BJ (cell line): ENCODE measurements at regions not wholly inside any gene's neighbourhood (a gene's known extent, or its start where the extent isn't known, plus 50 kb on each side); places are given as distances from the start of the nearest gene placed in this dataset.

Experiments
- CTCF ChIA-PET: fragments of 350-600 bp; formaldehyde crosslinking; extraction: SDS; loops from one replicate; lab custom pipeline; 2021; ENCODE audit warnings: antibody characterized with exemption, inconsistent platforms; lab: Yijun Ruan, JAX
- POLR2A ChIA-PET: fragments of 300-600 bp; sonication (Branson Sonifier 250); formaldehyde crosslinking; extraction: SDS; loops from one replicate; lab custom pipeline; 2021; ENCODE audit warnings: antibody characterized with exemption; lab: Charles Lee
- DNase-seq: peaks from one replicate; pipeline ENCODE4 v3.0.0-alpha.2; 2011; ENCODE audit warnings: low read depth
- H3K27me3 ChIP-seq: 2 replicates; pipeline ENCODE4 v1.6.0; 2011; ENCODE audit warnings: low read length; ENCODE audit not compliant: control insufficient read depth, insufficient read depth
- H3K36me3 ChIP-seq: 2 replicates; pipeline ENCODE4 v1.5.1; 2011; ENCODE audit warnings: low read length; ENCODE audit not compliant: control insufficient read depth, insufficient read depth
- H3K4me3 ChIP-seq: 2 replicates; pipeline ENCODE4 v1.5.1; 2011; ENCODE audit warnings: low read depth, mild to moderate bottlenecking, control low read depth, low read length
- TF ChIP-seq, protein P1 (sequence below): IDR thresholded peaks from 2 replicates; pipeline ENCODE4 v1.5.1; 2011; ENCODE audit warnings: low read depth, mild to moderate bottlenecking, control low read depth, inconsistent platforms, low read length, moderate library complexity; ENCODE audit not compliant: insufficient read depth

DNA sequence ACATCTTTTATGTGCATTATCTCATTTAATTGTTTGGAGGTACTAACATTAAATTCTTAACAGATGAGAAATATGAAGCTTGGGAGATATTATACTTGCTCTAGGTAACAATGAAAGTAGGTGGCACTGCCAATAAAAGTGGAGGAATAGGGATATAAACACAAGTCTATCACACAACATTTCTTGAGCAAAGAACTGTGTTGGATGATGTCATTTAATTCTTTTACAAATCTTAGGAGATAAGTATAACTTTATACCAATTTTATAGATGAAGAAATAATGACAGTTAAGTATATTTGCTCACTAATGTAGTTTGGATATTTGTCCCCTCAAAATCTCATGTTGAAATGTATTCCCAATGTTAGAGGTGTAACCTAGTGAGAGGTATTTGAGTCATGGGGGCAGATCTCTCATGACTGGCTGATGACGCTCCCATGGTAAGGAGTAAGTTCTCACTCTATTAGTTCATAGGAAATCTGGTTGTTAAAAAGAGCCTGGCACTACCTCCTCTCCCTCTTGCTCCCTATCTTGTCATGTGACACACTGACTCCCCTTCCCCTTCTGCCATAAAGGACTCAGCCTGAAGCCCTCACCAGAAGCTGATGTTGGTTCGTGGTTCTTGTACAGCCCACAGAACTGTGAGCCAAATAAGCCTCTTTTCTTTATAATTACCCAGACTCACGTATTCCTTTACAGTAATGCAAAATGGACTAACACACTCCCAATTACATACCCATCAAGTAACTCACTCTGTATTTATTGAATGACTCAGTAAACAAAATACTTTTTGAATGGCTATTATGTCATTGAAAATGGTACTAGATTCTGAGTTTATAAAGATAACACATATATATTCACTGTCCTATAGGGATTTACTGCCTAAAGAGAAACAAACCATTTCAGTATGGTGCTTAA is 146.8 kb upstream of the KITLG start:
- Histone ChIP-seq H3K36me3 (no peaks in the 10 kb centered on the region), H3K4me3 (no peak overlapping the region), H3K27me3 (no peaks in the 10 kb centered on the region)
- POLR2A ChIA-PET, result no interaction called here
- TF ChIP-seq, protein P1, sequence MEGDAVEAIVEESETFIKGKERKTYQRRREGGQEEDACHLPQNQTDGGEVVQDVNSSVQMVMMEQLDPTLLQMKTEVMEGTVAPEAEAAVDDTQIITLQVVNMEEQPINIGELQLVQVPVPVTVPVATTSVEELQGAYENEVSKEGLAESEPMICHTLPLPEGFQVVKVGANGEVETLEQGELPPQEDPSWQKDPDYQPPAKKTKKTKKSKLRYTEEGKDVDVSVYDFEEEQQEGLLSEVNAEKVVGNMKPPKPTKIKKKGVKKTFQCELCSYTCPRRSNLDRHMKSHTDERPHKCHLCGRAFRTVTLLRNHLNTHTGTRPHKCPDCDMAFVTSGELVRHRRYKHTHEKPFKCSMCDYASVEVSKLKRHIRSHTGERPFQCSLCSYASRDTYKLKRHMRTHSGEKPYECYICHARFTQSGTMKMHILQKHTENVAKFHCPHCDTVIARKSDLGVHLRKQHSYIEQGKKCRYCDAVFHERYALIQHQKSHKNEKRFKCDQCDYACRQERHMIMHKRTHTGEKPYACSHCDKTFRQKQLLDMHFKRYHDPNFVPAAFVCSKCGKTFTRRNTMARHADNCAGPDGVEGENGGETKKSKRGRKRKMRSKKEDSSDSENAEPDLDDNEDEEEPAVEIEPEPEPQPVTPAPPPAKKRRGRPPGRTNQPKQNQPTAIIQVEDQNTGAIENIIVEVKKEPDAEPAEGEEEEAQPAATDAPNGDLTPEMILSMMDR, result no peak
- CTCF ChIA-PET, result interaction anchor here (0.7 kb wide), 1 partner anchor 281 kb away, joined by 3 read pairs; no protein-coding TSS in a partner anchor
- no peak for DNase-seq

DNA sequence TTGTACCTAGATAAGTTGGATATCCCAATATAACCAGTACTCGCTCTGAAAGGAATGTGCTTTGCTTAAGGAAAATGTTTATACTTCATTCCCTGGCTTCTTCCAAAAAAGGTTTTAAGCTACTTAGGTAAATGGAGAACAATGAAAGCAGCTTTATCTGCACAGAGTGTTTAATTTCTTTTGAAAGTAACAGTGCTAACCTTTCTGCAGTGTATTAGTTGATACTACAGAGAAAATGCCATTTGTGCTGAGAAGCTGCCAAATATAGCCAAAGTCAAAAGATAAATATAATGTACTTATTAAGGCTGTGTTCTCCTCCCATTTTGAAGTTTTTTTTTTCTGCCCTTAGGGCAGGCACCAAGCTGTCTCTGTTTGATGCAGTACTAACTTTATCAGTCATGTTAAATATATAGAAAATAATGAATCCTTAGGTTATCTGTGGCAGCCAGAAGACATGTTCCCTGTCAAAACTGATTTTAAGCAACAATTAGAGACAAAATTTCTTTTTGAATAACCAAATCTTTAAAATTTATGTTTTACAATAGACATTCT is 145.4 kb upstream of the KITLG start:
- no peaks in the 10 kb centered on the region for H3K36me3 ChIP-seq
- POLR2A ChIA-PET, result no interaction called here
- H3K27me3 ChIP-seq, result no peaks in the 10 kb centered on the region
- CTCF ChIA-PET, result interaction anchor here (0.6 to 1.4 kb wide), 3 partner anchors 9 to 417 kb away, joined by 3 to 4 read pairs (median 3); no protein-coding TSS in a partner anchor
- no peak overlapping the region for H3K4me3 ChIP-seq
- TF ChIP-seq, protein P1, result no peak
- no peak for DNase-seq

DNA sequence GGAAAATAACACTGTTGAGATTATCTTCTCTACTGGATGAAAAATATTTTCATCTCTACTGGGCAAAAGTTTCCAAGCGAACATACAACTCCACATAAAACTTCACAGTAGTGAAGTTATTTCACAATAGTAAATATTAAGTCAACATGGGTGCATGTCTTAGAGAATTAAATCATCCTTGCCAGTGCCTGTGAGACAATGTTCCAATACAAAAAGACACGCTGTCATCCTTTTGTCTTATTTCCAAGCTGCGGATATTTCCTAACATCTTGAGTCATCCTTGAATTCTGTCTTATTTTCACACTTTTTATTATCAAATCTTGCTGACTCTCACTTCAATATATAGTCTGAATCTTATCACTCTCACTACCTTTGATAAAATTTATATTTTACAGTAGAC is 142.9 kb upstream of the KITLG start:
- no peak for DNase-seq
- Histone ChIP-seq H3K36me3 (no peaks in the 10 kb centered on the region), H3K4me3 (no peak overlapping the region), H3K27me3 (no peaks in the 10 kb centered on the region)
- TF ChIP-seq, protein P1, result no peak
- POLR2A ChIA-PET, result no interaction called here
- CTCF ChIA-PET, result no interaction called here

DNA sequence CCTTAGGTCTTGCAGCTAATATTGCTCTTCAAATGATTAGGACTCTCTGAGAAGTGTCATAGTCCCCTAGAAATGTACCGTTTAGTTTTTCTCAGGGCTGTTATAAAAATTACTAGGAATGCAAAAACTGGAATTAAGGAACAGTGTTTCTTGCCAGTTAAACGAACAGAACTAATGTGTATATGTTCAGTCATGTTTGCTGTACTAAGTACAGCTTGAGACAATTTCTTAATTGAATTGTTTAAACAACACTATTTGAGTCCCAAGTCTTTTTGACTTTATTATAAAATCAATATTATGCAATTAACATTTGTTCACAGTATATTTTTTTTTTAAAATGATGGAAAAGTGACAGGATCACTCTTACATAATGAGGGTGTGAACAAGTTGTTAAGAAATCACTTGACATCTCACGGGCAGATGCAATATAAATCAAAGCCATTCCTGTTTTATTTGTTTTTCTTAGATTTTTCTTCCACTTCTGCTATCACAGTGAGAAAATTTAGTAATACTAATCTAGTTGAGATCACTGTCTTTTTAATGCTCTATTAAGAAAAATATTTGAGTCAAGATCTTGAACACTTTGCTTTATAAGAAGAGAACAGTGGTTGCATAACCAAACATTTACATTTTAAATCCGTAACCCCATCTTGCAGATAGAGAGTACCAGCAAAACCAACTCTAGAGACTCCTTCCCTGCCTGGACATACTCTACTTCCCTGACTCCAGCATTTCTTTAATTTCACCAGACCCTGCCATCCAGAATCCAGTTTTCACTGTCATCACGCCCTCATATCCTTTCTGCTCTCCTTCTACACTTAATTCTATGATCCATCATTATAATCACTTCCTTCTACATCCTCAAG is 140.7 kb upstream of the KITLG start:
- DNase-seq, result no peak
- ChIA-PET POLR2A (no interaction called here), CTCF (no interaction called here)
- TF ChIP-seq, protein P1, result no peak
- H3K36me3 ChIP-seq, result no peaks in the 10 kb centered on the region
- H3K4me3 ChIP-seq, result no peak overlapping the region
- H3K27me3 ChIP-seq, result no peaks in the 10 kb centered on the region
